Endodermal cell (in vitro differentiated cells): ENCODE measurements at regions not wholly inside any gene's neighbourhood (a gene's known extent, or its start where the extent isn't known, plus 50 kb on each side); places are given as distances from the start of the nearest gene placed in this dataset.

ENCODE experiments used
- DNase-seq: peaks from one replicate; pipeline ENCODE4 v3.0.0-alpha.2; 2017
- H3K27ac ChIP-seq: 2 replicates; pipeline ENCODE4 v1.5.1; 2013; ENCODE audit warnings: mild to moderate bottlenecking, low read depth, low read length, moderate library complexity
- H3K27me3 ChIP-seq: 2 replicates; pipeline ENCODE4 v1.6.1; 2013; ENCODE audit warnings: mild to moderate bottlenecking, low read length, moderate library complexity; ENCODE audit not compliant: insufficient read depth, control insufficient read depth, poor library complexity, severe bottlenecking
- H3K36me3 ChIP-seq: 2 replicates; pipeline ENCODE4 v1.7.0; 2013; ENCODE audit warnings: mild to moderate bottlenecking, low read length, moderate library complexity; ENCODE audit not compliant: control insufficient read depth, insufficient read depth
- H3K4me1 ChIP-seq: one replicate; pipeline ENCODE4 v1.7.0; 2013; ENCODE audit warnings: low read length; ENCODE audit not compliant: control insufficient read depth, insufficient read depth
- H3K4me3 ChIP-seq: 2 replicates; pipeline ENCODE4 v1.5.1; 2013; ENCODE audit warnings: mild to moderate bottlenecking, low read length, moderate library complexity
- H3K9ac ChIP-seq: 2 replicates; pipeline ENCODE4 v1.6.1; 2013; ENCODE audit warnings: mild to moderate bottlenecking, low read length, moderate library complexity; ENCODE audit not compliant: poor library complexity, severe bottlenecking; ENCODE audit errors: extremely low read depth
- H3K9me3 ChIP-seq: 2 replicates; pipeline ENCODE4 v1.6.1; 2013; ENCODE audit warnings: mild to moderate bottlenecking, low read length, moderate library complexity; ENCODE audit not compliant: control insufficient read depth
- H3K27ac Mint-ChIP-seq: 2 replicates; pipeline ENCODE4 v1.8.0; 2020; ENCODE audit warnings: mixed read lengths
- H3K27me3 Mint-ChIP-seq: 2 replicates; pipeline ENCODE4 v1.8.0; 2021; ENCODE audit warnings: mild to moderate bottlenecking, mixed read lengths; ENCODE audit not compliant: insufficient read depth
- H3K36me3 Mint-ChIP-seq: 2 replicates; pipeline ENCODE4 v1.8.0; 2020; ENCODE audit warnings: low read depth, mixed read lengths
- H3K4me1 Mint-ChIP-seq: 2 replicates; pipeline ENCODE4 v1.8.0; 2020; ENCODE audit warnings: mixed read lengths
- H3K4me3 Mint-ChIP-seq: 2 replicates; pipeline ENCODE4 v1.8.0; 2020; ENCODE audit warnings: mild to moderate bottlenecking, moderate library complexity, mixed read lengths
- H3K9me3 Mint-ChIP-seq: 2 replicates; pipeline ENCODE4 v1.8.0; 2020; ENCODE audit warnings: mild to moderate bottlenecking, mixed read lengths
- CTCF ChIP-seq: fragments of 200-600 bp; sonication (generic); conservative IDR thresholded peaks from 2 replicates; pipeline ENCODE4 v1.5.0; 2021; ENCODE audit warnings: antibody characterized with exemption, mild to moderate bottlenecking
- WGBS, 2 experiments: methylation state at CpG; one replicate each; pipeline versions ENCODE4 v1.1.5 to v1.1.7; 2013; ENCODE audit warnings: missing lambda C conversion rate in 2 of 2, mixed read lengths in 1 of 2; ENCODE audit not compliant: insufficient coverage in 1 of 2, insufficient read length in 1 of 2; 5-methylcytosine and 5-hydroxymethylcytosine counted together

- WGBS, 2 experiments, result 90 to 100% methylated on average over 2 to 7 of the region's 7 CpGs
Observed at GRCh38 chr9:2934883-2935282, 91.0 kb upstream of the PUM3 start.

GRCh38 chr9:2934241-2934650, 90.4 kb upstream of the PUM3 start:
- DNase-seq, result no peak
- Histone ChIP-seq H3K27me3 (no peaks in the 10 kb centered on the region), H3K4me3 (no peak overlapping the region), H3K4me1 (no peaks in the 10 kb centered on the region), H3K9ac (no peak overlapping the region), H3K36me3 (no peaks in the 10 kb centered on the region), H3K27ac (no peak overlapping the region), H3K9me3 (no peaks in the 10 kb centered on the region)
- Mint-ChIP-seq H3K27ac (no peak overlapping the region), H3K27me3 (no peaks in the 10 kb centered on the region), H3K36me3 (no peaks in the 10 kb centered on the region), H3K4me1 (no peaks in the 10 kb centered on the region), H3K9me3 (no peaks in the 10 kb centered on the region), H3K4me3 (no peak overlapping the region)
- 89 to 93% methylated on average over 5 to 7 of the region's 7 CpGs for WGBS, 2 experiments
- TF ChIP-seq CTCF, result no peak

More at GRCh38 chr9:2934883-2935282, 91.0 kb upstream of the PUM3 start:
- H3K9ac ChIP-seq, result no peak overlapping the region
- H3K36me3 Mint-ChIP-seq, result no peaks in the 10 kb centered on the region
- H3K27me3 Mint-ChIP-seq, result no peaks in the 10 kb centered on the region
- no peaks in the 10 kb centered on the region for H3K27me3 ChIP-seq
- DNase-seq, result no peak
- no peak overlapping the region for H3K27ac Mint-ChIP-seq
- H3K4me1 Mint-ChIP-seq, result no peaks in the 10 kb centered on the region
- no peaks in the 10 kb centered on the region for H3K4me1 ChIP-seq
- no peak overlapping the region for H3K4me3 ChIP-seq
- no peak overlapping the region for H3K27ac ChIP-seq
- no peaks in the 10 kb centered on the region for H3K9me3 ChIP-seq
- no peak overlapping the region for H3K4me3 Mint-ChIP-seq
- no peaks in the 10 kb centered on the region for H3K36me3 ChIP-seq
- TF ChIP-seq CTCF, result no peak
- no peaks in the 10 kb centered on the region for H3K9me3 Mint-ChIP-seq

GRCh38 chr9:2933165-2934095, 89.5 kb upstream of the PUM3 start:
- Histone ChIP-seq H3K9me3 (no peaks in the 10 kb centered on the region), H3K4me3 (no peak overlapping the region), H3K36me3 (no peaks in the 10 kb centered on the region), H3K9ac (no peak overlapping the region), H3K27me3 (no peaks in the 10 kb centered on the region), H3K27ac (no peak overlapping the region), H3K4me1 (no peaks in the 10 kb centered on the region)
- H3K27ac Mint-ChIP-seq, result no peak overlapping the region
- WGBS, 2 experiments, result 93 to 99% methylated on average over 20 to 47 of the region's 47 CpGs
- no peak overlapping the region for H3K4me3 Mint-ChIP-seq
- H3K36me3 Mint-ChIP-seq, result no peaks in the 10 kb centered on the region
- H3K27me3 Mint-ChIP-seq, result no peaks in the 10 kb centered on the region
- no peaks in the 10 kb centered on the region for H3K9me3 Mint-ChIP-seq
- no peak for TF ChIP-seq CTCF
- no peaks in the 10 kb centered on the region for H3K4me1 Mint-ChIP-seq
- DNase-seq, result no peak
